K562 (cell line): ENCODE measurements at regions not wholly inside any gene's neighbourhood (a gene's known extent, or its start where the extent isn't known, plus 50 kb on each side); places are given as distances from the start of the nearest gene placed in this dataset.

Experiments
- CBX1 ChIP-seq: sonication (generic); IDR thresholded peaks from 2 replicates; pipeline ENCODE4 v1.6.1; 2016; ENCODE audit warnings: antibody characterized with exemption, low read depth, mild to moderate bottlenecking
- CCNT2 ChIP-seq: IDR thresholded peaks from 2 replicates; pipeline ENCODE4 v1.6.1; 2011; ENCODE audit warnings: borderline replicate concordance, low read depth, mild to moderate bottlenecking, moderate library complexity, mixed read lengths, low read length; ENCODE audit not compliant: insufficient read length; ENCODE audit errors: extremely low read depth
- MCM7 ChIP-seq, 2 experiments: fragments of 450-650 bp; IDR thresholded peaks; 2 replicates each; pipeline ENCODE4 v1.6.1; 2016 to 2018
- MTA2 ChIP-seq: fragments of 450-650 bp; IDR thresholded peaks from 2 replicates; pipeline ENCODE4 v1.6.1; 2016; ENCODE audit warnings: low read depth
- PCBP1 ChIP-seq: fragments of 200-400 bp; formaldehyde crosslinking; IDR thresholded peaks from 2 replicates; pipeline ENCODE4 v1.6.1; 2018; ENCODE audit warnings: mild to moderate bottlenecking, low read depth, low read length; ENCODE audit not compliant: poor library complexity, severe bottlenecking
- TBL1XR1 ChIP-seq, 2 experiments: IDR thresholded peaks; 2 replicates each; pipeline ENCODE4 v1.6.1; 2012; ENCODE audit warnings: improper control_type of control experiment in 2 of 2, low read length in 2 of 2, mild to moderate bottlenecking in 1 of 2
- TFAP4 ChIP-seq: sonication (generic); formaldehyde crosslinking; IDR thresholded peaks from 2 replicates; pipeline ENCODE4 v1.8.0; 2022; ENCODE audit warnings: missing genetic modification reagents, mild to moderate bottlenecking, moderate library complexity, borderline replicate concordance
- WHSC1 ChIP-seq: IDR thresholded peaks from one replicate; pipeline ENCODE4 v1.6.1; 2012; ENCODE audit warnings: low read length, control low read depth, inconsistent platforms
- ZNF512 ChIP-seq: IDR thresholded peaks from 2 replicates; pipeline ENCODE4 v1.6.1; 2016; ENCODE audit warnings: missing genetic modification characterization, missing compliant biosample characterization
- TF ChIP-seq, protein P1 (sequence below): sonication (generic); formaldehyde crosslinking; IDR thresholded peaks from 2 replicates; pipeline ENCODE4 v1.8.0; 2023; ENCODE audit warnings: missing genetic modification reagents, mild to moderate bottlenecking, borderline replicate concordance
- TF ChIP-seq, protein P2 (sequence below): IDR thresholded peaks from 2 replicates; pipeline ENCODE4 v1.6.1; 2011; ENCODE audit warnings: borderline replicate concordance, low read depth, mild to moderate bottlenecking, moderate library complexity, low read length; ENCODE audit not compliant: insufficient read depth, poor library complexity, severe bottlenecking
- TF ChIP-seq, protein P3 (sequence below): fragments of 450-650 bp; IDR thresholded peaks from 2 replicates; pipeline ENCODE4 v1.6.1; 2016; ENCODE audit warnings: low read depth, mild to moderate bottlenecking, moderate library complexity
- TF ChIP-seq, protein P4 (sequence below): sonication (generic); IDR thresholded peaks from 2 replicates; pipeline ENCODE4 v1.6.1; 2016

- TF ChIP-seq, protein P1, sequence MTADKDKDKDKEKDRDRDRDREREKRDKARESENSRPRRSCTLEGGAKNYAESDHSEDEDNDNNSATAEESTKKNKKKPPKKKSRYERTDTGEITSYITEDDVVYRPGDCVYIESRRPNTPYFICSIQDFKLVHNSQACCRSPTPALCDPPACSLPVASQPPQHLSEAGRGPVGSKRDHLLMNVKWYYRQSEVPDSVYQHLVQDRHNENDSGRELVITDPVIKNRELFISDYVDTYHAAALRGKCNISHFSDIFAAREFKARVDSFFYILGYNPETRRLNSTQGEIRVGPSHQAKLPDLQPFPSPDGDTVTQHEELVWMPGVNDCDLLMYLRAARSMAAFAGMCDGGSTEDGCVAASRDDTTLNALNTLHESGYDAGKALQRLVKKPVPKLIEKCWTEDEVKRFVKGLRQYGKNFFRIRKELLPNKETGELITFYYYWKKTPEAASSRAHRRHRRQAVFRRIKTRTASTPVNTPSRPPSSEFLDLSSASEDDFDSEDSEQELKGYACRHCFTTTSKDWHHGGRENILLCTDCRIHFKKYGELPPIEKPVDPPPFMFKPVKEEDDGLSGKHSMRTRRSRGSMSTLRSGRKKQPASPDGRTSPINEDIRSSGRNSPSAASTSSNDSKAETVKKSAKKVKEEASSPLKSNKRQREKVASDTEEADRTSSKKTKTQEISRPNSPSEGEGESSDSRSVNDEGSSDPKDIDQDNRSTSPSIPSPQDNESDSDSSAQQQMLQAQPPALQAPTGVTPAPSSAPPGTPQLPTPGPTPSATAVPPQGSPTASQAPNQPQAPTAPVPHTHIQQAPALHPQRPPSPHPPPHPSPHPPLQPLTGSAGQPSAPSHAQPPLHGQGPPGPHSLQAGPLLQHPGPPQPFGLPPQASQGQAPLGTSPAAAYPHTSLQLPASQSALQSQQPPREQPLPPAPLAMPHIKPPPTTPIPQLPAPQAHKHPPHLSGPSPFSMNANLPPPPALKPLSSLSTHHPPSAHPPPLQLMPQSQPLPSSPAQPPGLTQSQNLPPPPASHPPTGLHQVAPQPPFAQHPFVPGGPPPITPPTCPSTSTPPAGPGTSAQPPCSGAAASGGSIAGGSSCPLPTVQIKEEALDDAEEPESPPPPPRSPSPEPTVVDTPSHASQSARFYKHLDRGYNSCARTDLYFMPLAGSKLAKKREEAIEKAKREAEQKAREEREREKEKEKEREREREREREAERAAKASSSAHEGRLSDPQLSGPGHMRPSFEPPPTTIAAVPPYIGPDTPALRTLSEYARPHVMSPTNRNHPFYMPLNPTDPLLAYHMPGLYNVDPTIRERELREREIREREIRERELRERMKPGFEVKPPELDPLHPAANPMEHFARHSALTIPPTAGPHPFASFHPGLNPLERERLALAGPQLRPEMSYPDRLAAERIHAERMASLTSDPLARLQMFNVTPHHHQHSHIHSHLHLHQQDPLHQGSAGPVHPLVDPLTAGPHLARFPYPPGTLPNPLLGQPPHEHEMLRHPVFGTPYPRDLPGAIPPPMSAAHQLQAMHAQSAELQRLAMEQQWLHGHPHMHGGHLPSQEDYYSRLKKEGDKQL (CRISPR knock-in tag) = no peak
- TF ChIP-seq TBL1XR1 (IDR thresholded peaks at IDR 0.05; ENCODE audit: low read length in 2 of 2) = no peak
- no peak for TF ChIP-seq CBX1
- peak; percentile 36; the same call in 1 of the 2 replicates for TF ChIP-seq TFAP4 (CRISPR knock-in tag)
- TF ChIP-seq MTA2 = 0 out of 2 replicates have a peak, but pooled peaks have one; percentile 28
- TF ChIP-seq PCBP1 = no peak
- no peak for TF ChIP-seq MCM7 (IDR thresholded peaks at IDR 0.05)
- TF ChIP-seq, protein P2, sequence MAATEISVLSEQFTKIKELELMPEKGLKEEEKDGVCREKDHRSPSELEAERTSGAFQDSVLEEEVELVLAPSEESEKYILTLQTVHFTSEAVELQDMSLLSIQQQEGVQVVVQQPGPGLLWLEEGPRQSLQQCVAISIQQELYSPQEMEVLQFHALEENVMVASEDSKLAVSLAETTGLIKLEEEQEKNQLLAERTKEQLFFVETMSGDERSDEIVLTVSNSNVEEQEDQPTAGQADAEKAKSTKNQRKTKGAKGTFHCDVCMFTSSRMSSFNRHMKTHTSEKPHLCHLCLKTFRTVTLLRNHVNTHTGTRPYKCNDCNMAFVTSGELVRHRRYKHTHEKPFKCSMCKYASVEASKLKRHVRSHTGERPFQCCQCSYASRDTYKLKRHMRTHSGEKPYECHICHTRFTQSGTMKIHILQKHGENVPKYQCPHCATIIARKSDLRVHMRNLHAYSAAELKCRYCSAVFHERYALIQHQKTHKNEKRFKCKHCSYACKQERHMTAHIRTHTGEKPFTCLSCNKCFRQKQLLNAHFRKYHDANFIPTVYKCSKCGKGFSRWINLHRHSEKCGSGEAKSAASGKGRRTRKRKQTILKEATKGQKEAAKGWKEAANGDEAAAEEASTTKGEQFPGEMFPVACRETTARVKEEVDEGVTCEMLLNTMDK = no peak
- TF ChIP-seq CCNT2 = no peak
- peak; percentile 99 for TF ChIP-seq ZNF512 (tag)
- TF ChIP-seq WHSC1 = no peak
- TF ChIP-seq, protein P3, sequence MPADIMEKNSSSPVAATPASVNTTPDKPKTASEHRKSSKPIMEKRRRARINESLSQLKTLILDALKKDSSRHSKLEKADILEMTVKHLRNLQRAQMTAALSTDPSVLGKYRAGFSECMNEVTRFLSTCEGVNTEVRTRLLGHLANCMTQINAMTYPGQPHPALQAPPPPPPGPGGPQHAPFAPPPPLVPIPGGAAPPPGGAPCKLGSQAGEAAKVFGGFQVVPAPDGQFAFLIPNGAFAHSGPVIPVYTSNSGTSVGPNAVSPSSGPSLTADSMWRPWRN = no peak
- TF ChIP-seq, protein P4, sequence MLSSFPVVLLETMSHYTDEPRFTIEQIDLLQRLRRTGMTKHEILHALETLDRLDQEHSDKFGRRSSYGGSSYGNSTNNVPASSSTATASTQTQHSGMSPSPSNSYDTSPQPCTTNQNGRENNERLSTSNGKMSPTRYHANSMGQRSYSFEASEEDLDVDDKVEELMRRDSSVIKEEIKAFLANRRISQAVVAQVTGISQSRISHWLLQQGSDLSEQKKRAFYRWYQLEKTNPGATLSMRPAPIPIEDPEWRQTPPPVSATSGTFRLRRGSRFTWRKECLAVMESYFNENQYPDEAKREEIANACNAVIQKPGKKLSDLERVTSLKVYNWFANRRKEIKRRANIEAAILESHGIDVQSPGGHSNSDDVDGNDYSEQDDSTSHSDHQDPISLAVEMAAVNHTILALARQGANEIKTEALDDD = no peak
These were observed 81.0 kb upstream of the FGF3 start (continued) for GRCh38 chr11:69899957-69900821.
